ENCODE measurements at regions not wholly inside any gene's neighbourhood (a gene's known extent, or its start where the extent isn't known, plus 50 kb on each side); places are given as distances from the start of the nearest gene placed in this dataset.

DNA sequence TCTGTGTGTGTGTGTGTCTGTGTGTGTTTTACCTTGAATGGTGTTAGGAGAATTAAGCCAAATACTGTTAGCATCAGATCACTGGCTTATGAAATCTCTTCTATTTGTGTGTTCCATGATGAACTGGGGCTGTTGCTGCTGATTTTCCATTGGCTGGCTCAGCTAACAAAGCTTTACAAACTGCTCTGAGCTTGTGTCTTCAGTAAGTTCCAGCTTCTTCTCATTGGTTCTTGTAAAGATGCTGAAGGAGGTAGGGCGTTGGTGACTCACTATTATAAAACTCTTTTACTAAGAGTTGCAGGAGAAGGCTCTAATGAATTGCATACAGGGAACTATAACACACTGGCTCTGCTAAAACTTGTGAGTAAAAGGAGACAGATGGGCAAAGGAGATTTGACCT is 136.4 kb upstream of the PRKCQ start:
- H3K9me3 Mint-ChIP-seq (ENCODE audit: unreplicated experiment): no peaks in the 10 kb centered on the region
- peaks cover 1% of the 10 kb centered on the region for H3K27me3 Mint-ChIP-seq (ENCODE audit: unreplicated experiment)
- no peak for DNase-seq (ENCODE audit: low spot score)
- peaks cover 24% of the 10 kb centered on the region for H3K4me1 Mint-ChIP-seq (ENCODE audit: unreplicated experiment)
- no peaks in the 10 kb centered on the region for H3K36me3 Mint-ChIP-seq (ENCODE audit: low read depth, unreplicated experiment)
- no peak overlapping the region for H3K4me3 Mint-ChIP-seq (ENCODE audit: unreplicated experiment)
- H3K27ac Mint-ChIP-seq (ENCODE audit: unreplicated experiment): no peak overlapping the region
- TF ChIP-seq CTCF (IDR thresholded peaks at IDR 0.05; ENCODE audit: unreplicated experiment): no peak

GRCh38 chr10:6713716-6714115 is 133.6 kb upstream of the PRKCQ start:
- Mint-ChIP-seq H3K27ac (ENCODE audit: unreplicated experiment) (no peak overlapping the region), H3K9me3 (ENCODE audit: unreplicated experiment) (no peaks in the 10 kb centered on the region), H3K4me1 (ENCODE audit: unreplicated experiment) (peaks cover 12% of the 10 kb centered on the region), H3K36me3 (ENCODE audit: low read depth, unreplicated experiment) (no peaks in the 10 kb centered on the region), H3K27me3 (ENCODE audit: unreplicated experiment) (no peaks in the 10 kb centered on the region), H3K4me3 (ENCODE audit: unreplicated experiment) (no peak overlapping the region)
- DNase-seq (ENCODE audit: low spot score): no peak
- TF ChIP-seq CTCF (IDR thresholded peaks at IDR 0.05; ENCODE audit: unreplicated experiment): no peak

- no peak overlapping the region for H3K4me3 Mint-ChIP-seq (ENCODE audit: unreplicated experiment)
These were observed 133.0 kb upstream of the PRKCQ start for GRCh38 chr10:6713120-6713519.

DNA sequence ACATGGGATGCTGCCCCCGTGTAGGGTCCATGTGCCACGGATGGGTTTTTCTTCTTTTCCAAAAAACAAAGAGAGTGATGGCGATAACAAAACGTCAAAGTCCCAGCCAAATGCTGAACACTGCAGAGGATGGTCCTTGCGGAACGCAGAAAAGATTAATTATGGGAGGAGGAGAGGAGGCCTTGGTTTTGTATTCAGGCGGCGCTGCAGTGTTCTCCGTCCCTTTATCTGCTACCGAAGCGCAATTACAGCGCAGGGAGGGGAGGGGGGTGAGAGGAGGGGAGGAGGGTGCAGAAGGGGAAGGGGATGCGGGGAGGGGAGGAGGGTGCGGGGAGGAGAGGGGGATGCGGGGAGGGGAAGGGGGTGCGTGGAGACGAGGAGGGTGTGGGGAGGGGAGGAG is 131.8 kb upstream of the PRKCQ start:
- H3K9me3 Mint-ChIP-seq (ENCODE audit: unreplicated experiment): no peaks in the 10 kb centered on the region
- no peak overlapping the region for H3K4me3 Mint-ChIP-seq (ENCODE audit: unreplicated experiment)
- H3K36me3 Mint-ChIP-seq (ENCODE audit: low read depth, unreplicated experiment): no peaks in the 10 kb centered on the region
- H3K4me1 Mint-ChIP-seq (ENCODE audit: unreplicated experiment): peaks cover 9% of the 10 kb centered on the region
- no peaks in the 10 kb centered on the region for H3K27me3 Mint-ChIP-seq (ENCODE audit: unreplicated experiment)
- no peak for TF ChIP-seq CTCF (IDR thresholded peaks at IDR 0.05; ENCODE audit: unreplicated experiment)
- DNase-seq (ENCODE audit: low spot score): no peak
- no peak overlapping the region for H3K27ac Mint-ChIP-seq (ENCODE audit: unreplicated experiment)

More at GRCh38 chr10:6713120-6713519, 133.0 kb upstream of the PRKCQ start:
- no peak for DNase-seq (ENCODE audit: low spot score)
- no peak for TF ChIP-seq CTCF (IDR thresholded peaks at IDR 0.05; ENCODE audit: unreplicated experiment)
- Mint-ChIP-seq H3K9me3 (ENCODE audit: unreplicated experiment) (no peaks in the 10 kb centered on the region), H3K27me3 (ENCODE audit: unreplicated experiment) (no peaks in the 10 kb centered on the region), H3K36me3 (ENCODE audit: low read depth, unreplicated experiment) (no peaks in the 10 kb centered on the region), H3K4me1 (ENCODE audit: unreplicated experiment) (peaks cover 9% of the 10 kb centered on the region), H3K27ac (ENCODE audit: unreplicated experiment) (no peak overlapping the region)

- Mint-ChIP-seq H3K27me3 (ENCODE audit: unreplicated experiment) (no peaks in the 10 kb centered on the region), H3K27ac (ENCODE audit: unreplicated experiment) (no peak overlapping the region), H3K4me3 (ENCODE audit: unreplicated experiment) (no peak overlapping the region), H3K4me1 (ENCODE audit: unreplicated experiment) (peaks cover 9% of the 10 kb centered on the region), H3K36me3 (ENCODE audit: low read depth, unreplicated experiment) (no peaks in the 10 kb centered on the region), H3K9me3 (ENCODE audit: unreplicated experiment) (no peaks in the 10 kb centered on the region)
- no peak for DNase-seq (ENCODE audit: low spot score)
- no peak for TF ChIP-seq CTCF (IDR thresholded peaks at IDR 0.05; ENCODE audit: unreplicated experiment)
These were observed 131.3 kb upstream of the PRKCQ start for GRCh38 chr10:6711408-6711841.
